Upper lobe of left lung (tissue), 4 donors: ENCODE measurements at regions not wholly inside any gene's neighbourhood (a gene's known extent, or its start where the extent isn't known, plus 50 kb on each side); places are given as distances from the start of the nearest gene placed in this dataset.

Experiments used
- POLR2A ChIP-seq, 4 donors: fragments of 450-650 bp; IDR thresholded peaks; one replicate each; pipeline ENCODE4 v1.5.1; 2016 to 2017; ENCODE audit warnings: antibody characterized with exemption in 4 of 4, mild to moderate bottlenecking in 2 of 4
- TF ChIP-seq, protein P1 (sequence below), 6 experiments: fragments of 450-650 bp in 4 of 6; fragments of 200-600 bp in 2 of 6; sonication (generic) in 2 of 6; IDR thresholded peaks; one replicate each; pipeline ENCODE4 v1.5.1; 2016 to 2019; ENCODE audit warnings: antibody characterized with exemption in 6 of 6

DNA sequence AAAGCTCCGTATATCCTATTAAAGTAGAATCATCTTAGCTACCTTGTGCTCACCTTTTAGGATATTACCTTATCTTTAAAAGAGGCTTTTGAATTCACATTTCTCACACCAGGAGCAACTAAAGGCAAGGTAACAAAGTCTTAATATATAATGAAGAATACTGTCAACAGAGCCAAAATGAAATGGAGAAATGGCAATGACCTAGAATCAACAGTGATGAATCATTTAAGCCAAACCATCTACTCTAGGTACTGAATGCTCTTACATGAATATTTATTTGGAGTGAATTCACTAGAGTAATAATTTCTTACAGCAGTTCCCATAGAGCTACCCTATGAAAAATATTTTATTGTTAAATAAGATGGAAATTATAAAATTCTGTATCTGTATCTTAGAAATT lies 421.0 kb downstream of the RND3 start:
- TF ChIP-seq POLR2A (IDR thresholded peaks at IDR 0.05): no peak
- TF ChIP-seq, protein P1, sequence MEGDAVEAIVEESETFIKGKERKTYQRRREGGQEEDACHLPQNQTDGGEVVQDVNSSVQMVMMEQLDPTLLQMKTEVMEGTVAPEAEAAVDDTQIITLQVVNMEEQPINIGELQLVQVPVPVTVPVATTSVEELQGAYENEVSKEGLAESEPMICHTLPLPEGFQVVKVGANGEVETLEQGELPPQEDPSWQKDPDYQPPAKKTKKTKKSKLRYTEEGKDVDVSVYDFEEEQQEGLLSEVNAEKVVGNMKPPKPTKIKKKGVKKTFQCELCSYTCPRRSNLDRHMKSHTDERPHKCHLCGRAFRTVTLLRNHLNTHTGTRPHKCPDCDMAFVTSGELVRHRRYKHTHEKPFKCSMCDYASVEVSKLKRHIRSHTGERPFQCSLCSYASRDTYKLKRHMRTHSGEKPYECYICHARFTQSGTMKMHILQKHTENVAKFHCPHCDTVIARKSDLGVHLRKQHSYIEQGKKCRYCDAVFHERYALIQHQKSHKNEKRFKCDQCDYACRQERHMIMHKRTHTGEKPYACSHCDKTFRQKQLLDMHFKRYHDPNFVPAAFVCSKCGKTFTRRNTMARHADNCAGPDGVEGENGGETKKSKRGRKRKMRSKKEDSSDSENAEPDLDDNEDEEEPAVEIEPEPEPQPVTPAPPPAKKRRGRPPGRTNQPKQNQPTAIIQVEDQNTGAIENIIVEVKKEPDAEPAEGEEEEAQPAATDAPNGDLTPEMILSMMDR (IDR thresholded peaks at IDR 0.05): no peak
